ENCODE measurements at regions not wholly inside any gene's neighbourhood (a gene's known extent, or its start where the extent isn't known, plus 50 kb on each side); places are given as distances from the start of the nearest gene placed in this dataset.

DNA sequence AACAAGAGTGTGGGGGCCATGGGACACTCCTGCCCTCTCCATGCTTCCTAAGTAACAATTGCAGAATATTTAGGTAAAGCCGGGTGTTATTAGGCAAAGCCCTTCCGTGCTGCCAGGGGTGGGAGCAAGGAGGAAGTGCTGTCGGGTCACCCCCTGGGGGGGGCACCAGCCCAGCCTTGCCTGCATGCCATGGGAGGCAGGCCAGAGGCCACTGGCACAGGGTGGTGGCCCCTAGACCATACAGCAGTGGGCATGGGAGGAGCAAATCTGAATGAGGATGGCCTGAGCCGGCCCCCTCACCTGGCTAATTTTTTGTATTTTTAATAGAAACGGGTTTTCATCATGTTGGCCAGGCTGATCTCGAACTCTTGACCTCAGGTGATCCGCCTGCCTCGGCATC is 355.7 kb upstream of the CDH8 start:
- H3K27me3 Mint-ChIP-seq (ENCODE audit: insufficient read depth), result no peaks in the 10 kb centered on the region
- H3K4me3 Mint-ChIP-seq, result no peak overlapping the region
- H3K9me3 Mint-ChIP-seq, result peaks cover 26% of the 10 kb centered on the region
- no peak for TF ChIP-seq CTCF (IDR thresholded peaks at IDR 0.05)
- no peaks in the 10 kb centered on the region for H3K4me1 Mint-ChIP-seq (ENCODE audit: low read depth)
- no peak for DNase-seq
- H3K36me3 Mint-ChIP-seq (ENCODE audit: low read depth), result no peaks in the 10 kb centered on the region
- no peak overlapping the region for H3K27ac Mint-ChIP-seq

- no peaks in the 10 kb centered on the region for H3K4me1 Mint-ChIP-seq (ENCODE audit: low read depth)
- no peak for DNase-seq
Measured at GRCh38 chr16:62391134-62391533, 354.9 kb upstream of the CDH8 start.

GRCh38 chr16:62390214-62390613 is 354.0 kb upstream of the CDH8 start:
- Mint-ChIP-seq H3K27ac (no peak overlapping the region), H3K36me3 (ENCODE audit: low read depth) (no peaks in the 10 kb centered on the region), H3K4me3 (no peak overlapping the region), H3K9me3 (peaks cover 33% of the 10 kb centered on the region), H3K4me1 (ENCODE audit: low read depth) (no peaks in the 10 kb centered on the region), H3K27me3 (ENCODE audit: insufficient read depth) (no peaks in the 10 kb centered on the region)
- no peak for TF ChIP-seq CTCF (IDR thresholded peaks at IDR 0.05)
- DNase-seq, result no peak

More at GRCh38 chr16:62391134-62391533, 354.9 kb upstream of the CDH8 start:
- H3K36me3 Mint-ChIP-seq (ENCODE audit: low read depth), result no peaks in the 10 kb centered on the region
- H3K9me3 Mint-ChIP-seq, result peaks cover 27% of the 10 kb centered on the region
- no peaks in the 10 kb centered on the region for H3K27me3 Mint-ChIP-seq (ENCODE audit: insufficient read depth)
- no peak overlapping the region for H3K4me3 Mint-ChIP-seq
- TF ChIP-seq CTCF (IDR thresholded peaks at IDR 0.05), result no peak
- no peak overlapping the region for H3K27ac Mint-ChIP-seq

GRCh38 chr16:62386411-62386810 is 350.2 kb upstream of the CDH8 start:
- Mint-ChIP-seq H3K4me1 (ENCODE audit: low read depth) (no peaks in the 10 kb centered on the region), H3K27ac (no peak overlapping the region), H3K9me3 (peaks cover 41% of the 10 kb centered on the region), H3K36me3 (ENCODE audit: low read depth) (no peaks in the 10 kb centered on the region), H3K27me3 (ENCODE audit: insufficient read depth) (no peaks in the 10 kb centered on the region), H3K4me3 (no peak overlapping the region)
- TF ChIP-seq CTCF (IDR thresholded peaks at IDR 0.05), result no peak
- DNase-seq, result no peak

DNA sequence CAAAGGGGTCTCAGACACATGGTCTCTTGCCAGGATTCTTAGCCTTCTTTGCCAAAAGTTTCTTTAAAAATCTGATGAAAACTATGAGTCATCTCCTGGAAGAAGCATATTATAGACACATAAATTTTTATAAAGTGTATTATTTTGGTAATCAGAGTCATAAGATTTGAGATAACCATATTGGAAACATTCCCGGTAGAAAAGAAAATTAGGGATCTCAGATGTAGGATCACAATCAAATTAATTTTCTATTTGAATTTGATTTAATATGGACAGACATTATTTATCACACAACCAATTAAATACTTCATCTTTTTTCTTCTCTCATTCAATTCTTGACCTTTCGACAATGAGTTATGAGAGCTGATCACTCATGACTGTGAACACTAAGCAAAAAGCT is 347.7 kb upstream of the CDH8 start:
- Mint-ChIP-seq H3K4me1 (ENCODE audit: low read depth) (no peaks in the 10 kb centered on the region), H3K36me3 (ENCODE audit: low read depth) (no peaks in the 10 kb centered on the region), H3K4me3 (no peak overlapping the region), H3K27me3 (ENCODE audit: insufficient read depth) (no peaks in the 10 kb centered on the region), H3K27ac (no peak overlapping the region), H3K9me3 (peaks cover 41% of the 10 kb centered on the region)
- no peak for TF ChIP-seq CTCF (IDR thresholded peaks at IDR 0.05)
- no peak for DNase-seq

- H3K9me3 Mint-ChIP-seq, result peaks cover 41% of the 10 kb centered on the region
- no peaks in the 10 kb centered on the region for H3K4me1 Mint-ChIP-seq (ENCODE audit: low read depth)
- no peak overlapping the region for H3K27ac Mint-ChIP-seq
Measured at GRCh38 chr16:62370445-62370844, 334.2 kb upstream of the CDH8 start.

More at GRCh38 chr16:62370445-62370844, 334.2 kb upstream of the CDH8 start:
- no peaks in the 10 kb centered on the region for H3K36me3 Mint-ChIP-seq (ENCODE audit: low read depth)
- no peak overlapping the region for H3K4me3 Mint-ChIP-seq
- no peak for TF ChIP-seq CTCF (IDR thresholded peaks at IDR 0.05)
- no peak for DNase-seq
- no peaks in the 10 kb centered on the region for H3K27me3 Mint-ChIP-seq (ENCODE audit: insufficient read depth)

All from HFFc6 (cell line).